Stimulated activated CD4-positive, alpha-beta T cell treated with anti-CD3 and anti-CD28 coated beads, Interleukin-15, amount 100 ng/mL, for 48 hours (primary cell): ENCODE measurements at regions not wholly inside any gene's neighbourhood (a gene's known extent, or its start where the extent isn't known, plus 50 kb on each side); places are given as distances from the start of the nearest gene placed in this dataset.

Experiments used
- DNase-seq, 2 donors: peaks; one replicate each; pipeline ENCODE4 v3.0.0-alpha.2; 2020; ENCODE audit warnings: low read depth in 2 of 2

DNA sequence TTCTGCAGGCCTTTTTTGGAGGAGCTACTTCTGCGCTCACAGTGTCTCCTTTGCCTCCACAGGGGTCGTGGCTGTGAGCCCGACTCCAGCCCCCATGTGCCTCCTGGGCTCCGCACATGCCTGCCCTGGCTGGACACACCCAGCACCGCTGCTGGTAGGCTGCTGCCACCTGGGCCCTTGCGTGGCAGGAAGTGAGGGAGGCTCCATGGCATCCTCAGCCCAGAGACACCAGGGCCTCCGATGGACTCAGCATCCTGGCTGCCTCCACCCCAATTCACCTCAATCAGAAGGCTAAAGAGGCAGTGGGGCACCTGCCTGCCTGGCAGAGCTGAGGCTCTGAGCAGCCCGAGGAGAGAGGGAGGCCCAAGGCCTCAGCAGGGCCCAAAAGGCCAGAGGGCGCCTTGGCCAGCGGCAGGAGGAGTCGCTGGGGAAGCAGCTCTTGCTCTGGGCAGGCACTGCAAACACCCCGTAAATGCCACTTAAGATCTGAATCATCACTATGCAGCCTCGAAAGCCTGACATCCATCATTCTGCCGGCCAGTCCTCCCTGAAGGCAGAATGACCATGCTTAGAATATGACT, 68.3 kb upstream of the OTOS start:
- no peak for DNase-seq

DNA sequence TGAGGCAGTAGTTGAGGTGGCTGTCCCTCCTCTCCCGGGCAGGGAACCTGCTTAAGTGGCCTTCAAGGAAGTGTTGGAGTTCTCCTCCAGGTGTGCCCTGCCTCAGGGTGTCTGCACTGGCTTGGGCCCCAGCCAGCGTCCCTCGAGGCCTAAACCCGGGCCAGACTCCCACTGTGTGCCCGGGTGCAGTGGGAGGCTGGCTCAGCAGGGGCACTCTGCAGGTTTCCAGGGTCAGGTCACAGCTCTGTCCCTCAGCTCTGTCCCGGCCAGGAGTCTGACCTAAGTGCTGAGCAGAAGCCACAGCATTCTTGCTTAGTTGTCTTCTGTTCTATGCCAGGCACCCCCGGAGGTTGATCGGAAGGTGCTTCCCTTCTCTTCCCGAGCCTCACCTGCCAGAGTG, 69.0 kb upstream of the OTOS start:
- no peak for DNase-seq

- no peak for DNase-seq
Observed at GRCh38 chr2:240210198-240210965, 69.9 kb upstream of the OTOS start.

DNA sequence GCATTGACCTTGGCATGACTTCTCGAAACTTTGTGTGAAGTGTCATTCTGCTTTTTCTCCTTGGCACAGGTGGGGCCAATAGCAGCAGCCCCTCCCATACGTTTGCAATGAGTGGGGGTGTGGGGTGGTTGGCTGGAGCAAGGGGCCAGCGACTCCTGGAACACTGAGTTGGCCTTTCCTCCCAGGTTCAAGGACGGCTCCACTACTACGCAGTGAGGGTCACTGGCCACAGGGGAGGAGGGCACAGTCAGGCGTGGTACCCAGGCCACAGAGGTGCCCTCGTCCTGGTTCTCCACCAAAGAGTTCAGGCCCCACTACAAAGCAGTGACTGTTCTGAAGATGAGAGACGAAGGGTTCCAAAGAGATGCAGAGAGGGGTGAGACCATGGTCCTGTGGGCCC, 70.6 kb upstream of the OTOS start:
- no peak for DNase-seq

DNA sequence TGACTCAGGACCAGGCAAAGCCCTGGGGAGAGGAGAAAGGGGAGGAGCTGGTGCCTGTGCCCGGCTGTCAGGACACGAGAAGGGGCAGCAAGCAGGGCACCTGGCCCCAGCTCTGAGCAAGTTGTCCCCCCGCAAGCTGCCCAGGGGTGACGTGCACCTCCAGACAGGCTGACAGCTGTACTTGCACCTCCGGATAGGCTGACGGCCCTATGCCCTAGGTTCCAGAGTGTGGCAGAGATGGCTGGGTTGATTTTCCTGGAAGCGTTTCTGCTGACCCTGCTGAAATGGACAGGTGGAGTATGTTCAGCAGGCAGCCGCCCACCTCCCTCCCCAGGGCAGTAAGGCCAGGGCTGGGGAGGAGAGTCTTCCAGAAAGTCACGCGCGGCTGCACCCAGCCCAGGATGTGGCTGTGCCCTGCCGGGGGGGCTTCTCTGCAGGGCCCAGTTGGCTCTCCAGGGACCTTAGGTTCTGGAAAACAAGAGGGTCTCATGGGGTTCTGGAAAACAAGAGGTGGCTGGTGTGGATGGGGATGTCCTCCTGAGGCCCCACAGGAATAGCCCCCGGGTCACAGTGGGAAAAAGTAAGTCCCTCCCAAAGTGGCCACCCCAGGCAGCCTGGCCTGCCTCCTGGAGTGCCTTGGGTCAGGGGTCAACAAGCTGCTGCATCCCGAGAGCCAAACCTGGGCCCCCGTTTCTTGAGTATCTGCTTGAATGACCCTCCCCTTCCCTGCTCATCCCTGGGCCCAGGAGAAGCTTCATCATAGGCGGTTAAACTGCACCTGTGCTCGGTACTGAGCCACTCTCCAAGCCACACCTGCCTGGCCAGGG, 71.4 kb upstream of the OTOS start:
- DNase-seq: no peak

DNA sequence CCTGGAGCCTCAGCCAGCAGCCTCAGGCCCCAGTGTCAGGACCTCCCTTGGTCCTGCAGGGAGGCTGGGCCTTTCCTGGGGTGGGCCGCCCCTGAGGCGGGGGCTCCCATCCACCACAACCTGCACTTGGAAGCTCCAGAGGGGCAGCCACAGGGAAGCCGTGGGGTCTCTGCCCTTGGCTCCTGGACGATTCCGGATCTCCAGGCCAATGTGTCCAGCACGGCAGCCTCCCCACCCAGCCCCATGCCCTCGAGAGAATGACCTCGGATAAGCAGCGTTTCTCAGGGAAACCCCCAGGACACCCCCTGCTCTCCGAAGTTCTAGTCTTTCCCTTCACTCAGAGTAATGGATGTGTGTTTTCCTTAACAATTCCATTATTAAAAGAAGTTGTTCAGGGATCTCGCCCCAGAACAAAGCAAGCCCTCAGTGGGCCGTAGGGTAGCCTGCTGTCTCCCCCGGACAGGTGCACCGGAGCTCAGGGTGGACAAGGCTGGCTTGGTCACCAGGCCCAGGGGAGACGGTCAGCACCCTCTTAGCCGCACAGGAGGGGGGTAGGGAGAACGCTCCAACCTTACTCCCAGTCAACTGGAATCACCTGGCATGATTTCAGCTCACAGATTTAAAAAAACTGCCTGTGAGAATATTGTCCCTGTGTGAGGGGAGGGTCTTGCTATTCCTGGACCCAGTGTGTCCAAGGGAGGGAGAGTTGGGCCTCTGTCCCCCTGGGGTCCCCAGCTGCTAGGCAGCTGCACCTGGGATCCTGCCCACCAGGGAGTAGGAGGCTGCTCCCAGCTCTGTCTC, 72.2 kb upstream of the OTOS start:
- DNase-seq: no peak

GRCh38 chr2:240213226-240213475, 72.7 kb upstream of the OTOS start:
- no peak for DNase-seq

- no peak for DNase-seq
Observed at GRCh38 chr2:240213476-240214421, 73.3 kb upstream of the OTOS start.

GRCh38 chr2:240214790-240215675, 74.6 kb upstream of the OTOS start:
- DNase-seq: no peak

DNA sequence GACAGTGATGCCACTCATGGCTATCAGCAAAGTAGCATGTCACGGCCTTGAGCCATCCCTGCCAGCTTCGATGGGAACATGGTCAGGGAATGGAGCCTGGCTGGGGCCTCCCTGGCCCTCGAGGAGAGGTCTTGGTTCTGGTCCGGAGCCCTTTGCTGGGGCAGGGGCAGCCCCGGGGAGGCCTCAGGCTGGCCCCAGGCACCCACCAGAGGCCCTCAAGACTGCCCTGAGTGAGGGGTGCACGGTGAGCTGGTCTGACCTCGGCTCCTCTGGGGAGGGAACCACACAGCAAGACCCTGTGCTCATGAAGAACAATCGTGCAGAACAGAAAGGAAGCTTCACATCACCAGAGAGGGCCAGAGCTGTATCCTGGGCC, 75.2 kb upstream of the OTOS start:
- no peak for DNase-seq

DNA sequence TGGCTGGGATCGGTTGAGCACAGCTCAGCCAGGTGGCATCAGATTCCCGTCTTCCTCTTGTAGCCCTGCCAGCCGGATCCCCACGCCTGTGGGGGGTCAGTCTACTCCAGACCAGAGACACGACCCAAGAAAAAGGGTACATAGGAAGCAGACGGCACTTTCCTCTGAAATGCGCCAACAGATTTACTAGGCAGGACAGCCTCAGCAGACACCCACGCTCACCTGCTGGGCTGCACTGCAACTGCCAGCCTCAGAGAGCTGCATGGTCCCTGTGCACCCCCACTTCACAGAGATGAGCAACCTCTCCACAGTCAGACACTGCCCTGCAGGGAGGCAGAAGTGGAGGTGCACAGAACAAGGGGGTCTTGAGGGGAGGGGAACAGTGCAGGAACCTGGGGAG, 75.7 kb upstream of the OTOS start:
- DNase-seq: no peak

DNA sequence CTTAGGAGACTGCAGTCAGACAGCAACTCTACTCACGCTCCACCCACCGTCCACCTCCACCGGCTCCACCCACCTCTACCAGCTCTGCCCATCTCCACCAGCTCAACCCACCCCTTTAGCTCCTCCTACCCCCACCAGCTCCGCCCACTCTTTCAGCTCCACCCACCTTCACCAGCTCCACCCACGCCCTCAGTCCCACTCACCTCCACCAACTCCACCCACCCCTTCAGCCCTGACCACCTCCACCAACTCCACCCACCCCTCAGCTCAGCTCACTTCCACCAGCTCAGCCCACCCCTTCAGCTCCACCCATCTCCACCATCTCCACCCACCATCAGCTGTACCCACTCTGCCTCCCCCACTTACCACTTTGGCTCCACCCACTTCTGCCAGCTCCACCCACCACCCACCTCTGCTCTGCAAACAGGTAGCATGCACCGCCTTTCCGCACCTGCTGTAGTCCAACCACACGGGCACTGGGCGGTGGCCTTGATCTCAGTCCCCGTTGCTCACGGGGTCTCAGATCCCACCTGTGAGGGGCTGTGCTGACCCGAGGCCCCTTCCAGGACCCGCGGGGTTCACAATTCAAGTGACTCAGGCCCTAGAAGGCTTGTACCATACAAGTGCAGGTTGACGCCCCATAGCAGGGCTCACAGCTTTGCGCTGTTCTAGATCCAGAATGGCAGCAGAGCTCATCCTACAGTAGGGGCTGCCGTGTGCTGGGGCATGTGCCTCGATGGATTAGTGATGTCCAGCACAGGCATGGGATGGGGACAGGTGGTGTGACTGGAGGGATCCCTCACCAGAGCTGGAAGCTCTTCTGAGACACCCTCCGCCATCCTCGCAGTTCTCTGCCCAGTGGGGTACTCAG, 77.2 kb upstream of the OTOS start:
- DNase-seq: no peak

DNA sequence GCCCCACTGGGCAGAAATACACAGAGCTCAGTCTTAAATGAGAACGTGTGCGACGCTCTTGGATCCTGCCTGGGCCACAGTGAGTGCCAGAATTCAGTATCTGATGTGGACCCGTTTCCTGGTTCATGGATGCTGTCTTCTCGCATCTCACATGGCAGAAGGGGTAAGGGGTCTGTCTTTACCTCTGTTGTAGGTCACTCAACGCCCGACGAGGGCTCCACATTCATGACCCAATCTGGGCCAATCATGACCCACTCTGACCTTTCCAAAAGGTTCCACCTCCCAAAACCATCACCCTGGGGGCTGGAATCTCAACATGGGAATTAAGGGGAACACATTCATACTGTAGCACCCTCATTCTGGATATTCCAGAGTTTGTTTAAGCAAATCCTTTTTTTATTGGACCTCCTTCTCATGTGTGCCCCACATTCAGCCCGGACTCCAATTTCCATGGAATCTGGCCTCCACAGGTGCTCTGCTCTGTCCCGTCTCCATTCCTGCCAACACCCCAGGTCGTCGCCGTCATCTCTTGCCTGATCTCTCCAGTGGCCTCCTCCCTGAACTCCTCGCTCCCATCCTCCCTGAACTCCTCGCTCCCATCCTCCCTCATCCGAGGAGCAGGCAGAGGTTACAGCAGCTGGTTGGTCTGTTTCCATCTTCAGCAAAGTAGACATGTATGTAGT, 78.9 kb upstream of the OTOS start:
- no peak for DNase-seq

- DNase-seq: no peak
Observed at GRCh38 chr2:240220371-240220770, 79.9 kb upstream of the OTOS start.

DNA sequence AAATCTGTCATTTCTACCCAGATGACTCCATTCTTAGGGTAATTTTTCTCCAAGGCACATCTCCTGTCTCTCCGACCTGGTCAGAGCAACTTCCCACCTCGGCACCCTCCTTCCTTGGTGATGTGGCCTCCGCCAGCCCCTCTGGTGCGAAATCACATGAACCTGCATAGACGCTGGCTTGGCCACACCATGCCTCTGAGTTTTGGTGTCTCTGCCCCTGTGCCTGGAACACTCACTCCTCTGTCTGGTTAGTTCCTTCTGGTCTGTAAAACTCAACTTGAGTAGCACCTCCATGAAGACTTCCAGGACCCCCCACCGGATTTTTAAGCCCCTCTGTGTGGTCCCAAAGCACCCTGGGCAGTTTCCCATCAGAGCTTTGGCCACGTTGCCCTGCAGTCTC, 83.2 kb upstream of the OTOS start:
- no peak for DNase-seq

DNA sequence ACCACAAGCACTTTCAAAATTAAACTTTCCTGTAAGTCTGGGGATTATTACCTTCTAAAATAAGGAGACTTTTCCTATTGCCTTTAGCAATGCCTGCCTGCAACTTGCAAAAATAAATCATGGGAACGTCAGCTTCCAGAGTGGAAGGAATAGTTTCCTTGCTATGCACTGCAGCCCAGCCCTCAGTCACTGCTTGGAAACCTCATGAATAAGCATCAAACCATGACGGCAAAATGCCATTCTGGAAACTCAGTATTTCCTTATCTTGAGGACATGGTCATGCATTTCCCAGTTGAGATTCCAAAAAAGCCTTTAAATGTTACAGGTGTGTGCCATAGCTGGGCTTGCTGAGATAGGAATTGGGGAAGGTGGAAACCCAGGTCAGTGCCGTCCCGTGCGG, 84.2 kb upstream of the OTOS start:
- no peak for DNase-seq

DNA sequence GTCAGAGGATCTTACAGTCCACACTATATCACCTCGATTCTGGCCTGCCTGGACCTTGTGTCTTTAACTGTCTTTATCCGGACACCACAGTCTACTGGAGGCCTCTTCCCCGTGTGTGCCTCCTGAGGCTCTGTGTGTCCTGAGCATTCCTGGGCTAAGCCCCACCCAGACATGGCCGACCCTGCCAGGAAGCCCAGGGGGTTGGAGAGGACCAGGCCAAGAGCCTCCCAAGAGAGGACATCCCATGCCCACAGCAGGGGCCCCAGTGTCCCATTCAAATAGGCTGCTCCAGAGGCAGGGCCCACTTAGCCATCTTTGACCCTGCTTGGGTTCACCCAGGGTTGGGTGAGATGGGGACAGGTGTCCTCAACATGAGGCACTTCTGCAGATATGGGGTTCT, 84.7 kb upstream of the OTOS start:
- no peak for DNase-seq

- DNase-seq: no peak
Observed at GRCh38 chr2:240225660-240226475, 85.4 kb upstream of the OTOS start.
